GM21619 (cell line): ENCODE measurements at regions not wholly inside any gene's neighbourhood (a gene's known extent, or its start where the extent isn't known, plus 50 kb on each side); places are given as distances from the start of the nearest gene placed in this dataset.

ENCODE experiments used
- ATAC-seq: cut with Tn5 transposase; IDR thresholded peaks from one replicate; pipeline ENCODE4 v1.9.1; 2021; ENCODE audit not compliant: unreplicated experiment

DNA sequence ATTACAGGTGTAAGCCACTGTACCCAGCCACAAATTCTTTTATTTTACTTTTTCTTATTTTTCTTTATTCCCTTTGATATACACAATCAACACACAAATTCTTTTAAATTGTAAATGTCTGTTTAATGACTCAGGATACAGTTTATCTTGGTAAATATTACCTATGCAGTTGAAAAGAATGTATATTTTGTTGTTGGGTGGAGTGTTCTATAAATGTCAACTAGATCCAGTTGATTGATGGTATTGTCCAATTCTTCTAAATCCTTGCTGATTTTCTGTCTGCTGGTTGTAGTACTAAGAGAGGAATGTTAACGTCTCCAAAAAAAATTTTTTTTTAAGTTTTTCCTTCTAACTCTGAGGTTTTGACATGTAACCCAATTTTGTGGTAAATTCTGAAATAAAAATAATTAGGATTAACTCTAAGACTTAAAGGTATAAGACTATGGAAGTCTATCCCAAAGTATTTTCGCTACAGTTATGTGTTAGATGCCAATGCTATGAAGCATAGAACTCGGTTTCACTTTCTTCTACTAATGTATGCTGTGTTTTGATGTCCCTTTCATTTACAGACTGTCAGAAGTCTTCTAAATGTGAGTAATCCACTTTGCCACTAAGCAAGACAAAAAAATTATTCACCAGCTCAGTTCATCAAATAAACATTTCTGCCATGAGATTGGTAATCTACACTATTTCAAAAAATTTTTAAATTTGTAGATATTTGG lies 720.2 kb upstream of the C9orf72 start:
- ATAC-seq = no peak

DNA sequence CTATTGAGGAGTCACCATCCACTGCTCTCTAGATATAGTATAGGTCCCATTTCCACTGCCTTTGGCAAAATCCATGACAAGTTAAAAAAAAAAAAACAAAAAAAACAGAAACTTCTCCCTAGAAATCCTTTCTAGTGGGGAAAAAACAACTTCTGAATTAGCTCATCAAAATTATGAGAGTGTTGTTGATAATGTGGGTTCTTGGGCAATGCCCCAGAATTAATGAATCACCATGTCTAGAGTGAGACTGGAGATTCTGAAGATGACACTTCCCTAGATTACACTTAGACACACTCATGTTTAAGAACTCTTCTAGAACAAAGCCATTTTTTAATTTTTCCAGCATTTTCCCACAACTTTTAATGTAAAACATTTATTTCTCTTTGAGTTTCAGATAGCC lies 728.0 kb upstream of the C9orf72 start:
- ATAC-seq = no peak

DNA sequence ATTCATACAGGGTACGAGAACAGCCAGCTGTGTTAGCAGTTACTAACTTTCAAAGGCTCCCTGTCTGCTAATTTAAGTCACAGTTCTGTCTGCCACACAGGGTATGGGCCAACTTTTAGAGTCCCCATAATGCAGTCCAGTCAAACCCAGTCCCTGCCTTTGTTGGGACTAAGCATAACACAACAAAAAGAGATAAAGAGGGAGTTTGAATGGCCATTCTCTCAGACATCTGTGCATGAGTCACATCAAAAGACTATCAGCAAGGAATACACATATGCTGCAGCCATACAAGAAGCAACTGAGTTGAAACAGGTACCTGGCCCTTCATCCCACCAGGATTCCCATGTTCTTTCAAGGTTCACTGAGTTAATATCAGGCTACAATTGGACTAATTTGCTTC lies 744.5 kb upstream of the C9orf72 start:
- ATAC-seq = no peak

DNA sequence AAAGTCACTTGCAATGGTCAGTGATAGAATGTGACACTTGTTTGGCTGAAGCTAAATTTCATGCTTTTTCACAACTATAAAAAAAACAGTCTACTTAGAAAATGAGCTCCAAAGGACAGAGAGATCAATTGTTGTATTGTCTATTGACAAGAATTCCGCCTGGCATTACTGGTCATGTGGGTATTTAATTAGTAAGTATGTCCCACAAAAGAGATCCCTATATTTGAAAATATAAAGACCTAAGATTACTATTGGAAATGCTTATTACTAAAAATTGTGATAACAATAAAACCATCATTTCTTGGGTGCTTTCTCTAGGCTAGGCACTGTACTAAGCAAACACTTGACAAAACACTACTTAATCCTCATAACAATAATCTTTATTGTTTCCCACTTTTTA lies 745.2 kb upstream of the C9orf72 start:
- no peak for ATAC-seq

DNA sequence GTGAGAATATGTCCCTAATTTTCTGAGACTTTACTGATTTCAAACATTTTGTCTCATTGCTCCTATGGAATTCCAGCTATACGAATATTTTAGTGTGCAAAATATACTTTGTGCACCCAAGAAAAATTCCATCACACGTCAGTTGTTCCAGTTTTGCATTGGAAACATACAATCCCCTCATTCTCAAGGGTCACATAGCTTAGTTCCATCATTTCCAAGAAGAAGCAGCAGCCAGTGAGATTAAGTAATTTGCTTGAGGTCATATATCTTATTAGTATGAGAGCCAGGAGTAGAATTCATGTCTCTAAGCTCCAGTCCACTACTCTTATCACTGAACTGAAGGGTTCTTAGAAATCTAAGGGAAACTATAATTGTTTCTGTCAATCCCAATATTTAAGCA lies 746.7 kb upstream of the C9orf72 start:
- ATAC-seq = no peak

DNA sequence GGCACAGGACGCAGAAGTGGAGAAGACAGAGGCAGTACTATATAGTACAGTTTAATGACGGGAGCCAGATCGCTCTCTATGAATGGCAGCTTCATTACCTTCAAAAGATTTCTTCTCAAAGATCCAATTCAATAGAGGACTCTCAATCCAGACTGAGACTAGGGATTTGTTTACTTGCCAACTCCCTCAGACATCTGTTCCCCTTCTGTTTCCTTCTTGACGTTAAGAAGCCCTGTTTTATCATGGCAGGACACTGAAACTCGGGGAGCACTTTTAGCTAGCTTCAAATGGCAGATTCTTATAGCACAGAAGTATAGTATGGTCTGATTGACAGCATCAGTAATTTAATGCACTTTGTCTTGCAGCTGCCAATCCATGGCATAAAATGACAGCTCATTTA lies 747.3 kb upstream of the C9orf72 start:
- no peak for ATAC-seq

DNA sequence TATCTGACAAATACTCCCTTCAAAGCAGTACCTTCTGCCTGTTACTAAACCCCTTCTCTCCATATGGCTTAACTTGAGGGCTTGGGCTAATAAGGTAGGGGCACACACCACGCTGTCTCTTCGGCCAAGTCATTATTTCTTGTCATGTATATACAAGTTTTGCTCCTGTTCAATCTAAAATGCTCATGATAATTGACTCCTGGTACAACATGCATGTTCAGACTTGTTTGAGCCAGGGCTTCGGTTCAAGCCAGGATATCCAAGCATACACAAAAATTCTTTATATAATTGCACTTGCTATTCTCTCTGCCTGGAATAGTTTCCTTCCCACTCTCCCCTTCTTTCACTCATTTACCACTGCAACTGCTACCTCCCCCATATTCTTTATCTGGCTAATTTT lies 756.0 kb upstream of the C9orf72 start:
- ATAC-seq = no peak

DNA sequence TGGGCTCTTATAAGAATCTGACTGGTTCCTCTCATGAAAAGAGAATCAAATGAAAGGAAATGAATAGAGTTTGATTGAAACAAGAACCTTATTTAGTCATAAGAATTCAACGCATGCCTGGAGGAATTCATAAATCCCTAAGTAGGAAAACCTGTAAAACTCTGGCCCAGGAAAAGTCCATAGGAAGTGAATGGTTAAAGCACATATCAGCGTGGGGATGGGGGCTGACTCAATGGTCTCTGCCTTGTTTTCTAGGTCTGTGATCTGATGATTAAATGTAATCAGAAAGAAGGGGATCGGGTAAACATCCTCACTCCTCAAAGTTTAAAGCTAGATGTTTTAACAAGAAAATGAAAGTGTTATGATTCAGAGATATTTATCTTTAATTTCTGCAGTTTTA lies 759.4 kb upstream of the C9orf72 start:
- no peak for ATAC-seq

DNA sequence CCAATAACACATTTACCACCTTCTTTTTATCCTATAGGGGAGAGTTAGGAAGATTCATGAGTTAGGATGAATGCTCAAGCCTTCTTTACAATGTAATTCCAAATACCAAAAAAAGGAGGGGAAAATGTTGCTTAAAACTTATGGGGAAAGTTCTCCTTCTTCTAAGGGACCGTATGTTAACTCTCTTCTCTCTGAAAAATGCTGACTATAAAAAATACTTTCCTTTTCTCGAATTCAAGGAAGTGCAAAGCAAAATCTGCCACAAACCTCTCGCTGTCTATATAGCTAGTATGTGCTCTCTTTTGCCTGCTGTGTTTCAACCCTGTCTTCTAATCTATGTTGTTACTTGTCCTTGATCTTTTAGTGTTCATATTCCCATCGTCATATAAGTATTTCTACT lies 768.6 kb upstream of the C9orf72 start:
- no peak for ATAC-seq

DNA sequence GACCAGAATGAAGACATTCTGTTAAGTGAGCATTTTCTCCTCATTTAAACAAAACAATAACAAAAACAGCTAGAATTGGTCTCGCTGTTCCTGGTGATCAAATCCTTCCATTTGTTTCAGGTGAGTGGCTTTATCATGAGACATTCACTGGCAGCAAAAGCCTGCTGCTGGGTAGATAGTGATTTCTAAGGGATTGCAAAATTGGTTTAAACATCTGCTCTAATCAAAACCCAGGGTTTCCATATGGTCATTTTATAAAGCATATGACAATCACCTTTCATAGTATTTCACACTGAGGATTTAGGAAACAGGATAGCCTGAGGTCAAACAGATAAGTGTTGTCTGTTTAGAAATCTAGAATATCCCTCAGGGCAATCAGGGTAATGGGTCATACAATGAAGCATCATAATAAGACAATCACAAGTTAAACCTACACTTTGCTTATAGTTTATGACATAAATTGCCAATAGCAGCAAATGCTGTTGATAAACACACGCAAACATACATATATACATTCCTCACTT lies 769.6 kb upstream of the C9orf72 start:
- no peak for ATAC-seq

DNA sequence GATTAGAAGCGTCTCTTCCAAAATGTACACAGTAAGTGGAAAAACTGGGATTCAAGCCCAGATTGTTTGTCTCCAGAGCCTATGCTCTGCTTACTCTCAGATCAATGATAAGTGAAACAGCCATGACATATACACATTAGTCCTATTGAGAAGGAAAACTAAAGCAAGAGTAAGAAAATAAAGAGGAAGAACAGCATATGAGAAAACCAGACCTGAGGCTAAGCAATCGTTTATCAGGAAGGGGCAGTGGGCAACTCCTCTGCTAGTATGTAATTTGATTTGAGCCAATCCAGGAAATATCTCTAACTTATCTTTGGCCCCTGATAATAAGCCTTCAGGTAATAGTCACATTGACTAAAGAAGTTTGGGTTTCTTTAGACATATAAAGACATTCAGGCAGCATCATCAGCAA lies 789.9 kb upstream of the C9orf72 start:
- ATAC-seq = no peak

DNA sequence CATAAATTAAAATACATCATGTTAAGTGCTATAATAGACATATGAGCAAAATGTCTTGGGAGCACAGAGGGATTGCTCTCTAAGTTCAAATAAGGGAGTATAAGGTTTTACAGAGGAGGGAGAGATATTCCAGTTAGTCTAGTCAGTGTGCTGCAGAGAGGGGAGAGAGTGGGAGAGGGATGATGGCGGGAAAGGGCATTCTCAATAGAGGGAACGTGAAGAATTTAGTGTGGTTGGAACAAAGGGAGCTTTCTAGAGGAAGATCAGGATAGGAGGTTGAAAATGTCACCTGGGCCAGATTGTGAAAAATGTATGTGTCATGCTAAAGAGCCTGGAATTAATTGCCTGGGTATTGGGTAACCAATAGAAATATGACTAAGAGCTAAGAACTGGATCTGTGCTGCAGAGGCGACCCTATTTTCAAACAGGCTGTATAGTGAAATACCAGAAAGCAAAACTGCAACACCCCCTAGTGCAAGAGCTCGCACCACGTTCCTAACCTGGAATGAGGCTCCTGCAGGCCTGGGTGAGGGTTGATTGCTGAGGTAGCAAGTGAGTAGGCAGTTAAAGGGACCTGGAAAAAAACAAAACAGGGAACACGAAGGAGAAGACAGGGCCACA lies 791.8 kb upstream of the C9orf72 start:
- no peak for ATAC-seq

DNA sequence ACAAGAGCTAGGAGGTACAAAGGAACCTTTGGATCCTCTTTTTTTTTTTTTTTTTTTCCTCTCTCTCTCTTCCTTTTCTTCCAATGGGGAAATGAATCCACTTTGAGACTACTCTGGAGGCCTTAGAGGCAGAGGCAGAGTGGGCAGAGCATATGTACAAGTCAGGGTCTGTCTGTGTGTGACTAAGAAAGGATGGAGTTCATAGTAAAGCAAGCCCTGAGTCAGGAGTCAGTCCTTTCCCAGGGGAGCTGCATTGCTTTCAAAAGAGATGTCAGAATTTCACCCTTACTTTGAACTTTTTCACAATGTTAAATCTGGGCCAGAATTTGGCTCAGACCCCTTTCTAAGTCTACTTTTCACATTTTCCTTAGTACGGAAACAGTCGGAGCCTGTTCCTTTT lies 792.4 kb upstream of the C9orf72 start:
- ATAC-seq = no peak

DNA sequence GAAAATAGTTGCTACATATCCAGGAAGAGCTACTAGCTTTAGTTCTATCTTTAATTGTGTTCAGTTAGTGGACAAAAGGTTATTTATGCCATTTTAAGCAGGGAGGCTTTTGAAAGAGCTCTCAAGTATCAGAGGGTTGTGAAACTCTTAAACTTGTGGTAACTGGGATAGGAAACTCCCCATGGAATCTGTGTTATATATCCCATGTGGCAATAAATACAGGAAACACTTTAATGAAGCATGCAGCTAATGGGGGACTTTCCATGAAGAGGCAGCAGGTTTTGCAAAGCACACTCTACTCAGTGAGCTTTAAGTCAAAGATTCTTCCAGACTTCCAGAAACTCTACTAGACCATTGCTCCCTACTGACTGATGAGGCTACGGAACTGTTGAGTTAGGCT lies 805.0 kb upstream of the C9orf72 start:
- ATAC-seq = no peak

DNA sequence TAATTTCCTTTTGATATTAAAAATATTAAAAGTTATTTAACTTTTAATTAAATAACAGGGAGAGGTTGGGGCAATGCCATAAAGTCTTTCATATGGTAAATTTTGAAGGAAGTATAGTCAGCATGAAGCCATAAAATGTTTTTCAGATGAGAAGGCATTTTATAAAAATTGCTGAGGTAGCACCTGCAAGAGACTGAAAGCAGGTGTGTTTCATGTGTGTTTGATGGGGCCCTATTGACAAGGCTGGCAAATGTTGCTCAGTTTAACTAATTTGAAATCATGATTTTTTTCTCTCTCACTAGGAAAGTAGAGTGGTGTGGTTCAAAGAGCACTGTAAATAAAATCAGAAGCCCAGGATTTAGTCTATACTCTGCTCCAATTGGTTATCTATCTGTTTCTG lies 805.8 kb upstream of the C9orf72 start:
- ATAC-seq = no peak

DNA sequence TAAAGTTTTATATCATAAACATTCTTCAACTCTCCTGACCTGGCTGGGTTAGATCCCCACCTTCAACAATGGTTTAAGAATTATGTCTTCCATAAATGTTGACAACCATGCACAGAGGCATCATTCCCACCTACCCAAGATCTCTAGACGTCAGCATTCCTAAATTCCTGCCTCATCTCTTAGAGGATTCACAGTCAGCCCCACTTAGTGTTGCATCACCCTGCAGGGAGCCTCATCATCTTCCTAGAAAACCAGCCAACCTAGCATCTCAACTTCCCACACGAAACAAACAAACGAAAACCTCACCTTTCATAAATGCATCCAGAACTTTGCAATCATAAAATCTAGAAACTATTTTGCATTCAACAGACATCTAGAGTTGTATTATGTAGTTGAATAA lies 816.1 kb upstream of the C9orf72 start:
- ATAC-seq = no peak

DNA sequence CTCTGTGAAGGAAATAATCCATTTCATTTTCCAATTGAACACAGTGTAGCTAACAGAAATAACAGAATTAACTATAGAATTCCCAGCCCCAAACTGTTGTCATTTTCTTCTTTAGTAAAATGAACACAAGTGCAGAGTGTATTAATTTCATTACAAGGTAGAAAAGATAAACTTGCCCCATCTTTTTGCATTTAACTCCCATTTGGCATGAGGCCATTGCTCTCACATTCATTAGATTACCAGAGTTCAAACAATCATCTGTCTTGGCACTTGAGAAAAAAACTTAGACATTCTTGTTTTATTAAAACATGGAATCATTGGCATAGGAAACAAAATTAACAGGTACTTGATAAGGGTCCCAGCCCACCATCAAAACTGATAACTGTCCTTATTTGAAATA lies 821.5 kb upstream of the C9orf72 start:
- no peak for ATAC-seq

DNA sequence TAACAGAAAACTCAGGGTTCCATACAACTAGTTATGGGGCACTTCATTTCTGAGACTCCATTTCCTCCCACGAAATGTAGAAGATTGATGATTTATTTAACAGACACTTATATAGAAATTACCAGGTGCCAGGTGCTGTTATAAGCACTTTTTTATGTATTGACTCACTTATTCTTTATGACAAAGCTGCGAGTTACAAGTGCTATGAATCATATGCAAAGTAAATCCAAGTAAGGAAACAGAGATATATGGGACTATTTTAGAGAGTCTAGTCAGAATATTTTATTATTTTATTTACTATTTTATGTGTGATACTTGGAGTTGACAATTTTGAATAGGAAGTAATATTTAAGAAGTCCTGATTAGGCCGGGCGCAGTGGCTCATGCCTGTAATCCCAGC lies 822.8 kb upstream of the C9orf72 start:
- no peak for ATAC-seq

DNA sequence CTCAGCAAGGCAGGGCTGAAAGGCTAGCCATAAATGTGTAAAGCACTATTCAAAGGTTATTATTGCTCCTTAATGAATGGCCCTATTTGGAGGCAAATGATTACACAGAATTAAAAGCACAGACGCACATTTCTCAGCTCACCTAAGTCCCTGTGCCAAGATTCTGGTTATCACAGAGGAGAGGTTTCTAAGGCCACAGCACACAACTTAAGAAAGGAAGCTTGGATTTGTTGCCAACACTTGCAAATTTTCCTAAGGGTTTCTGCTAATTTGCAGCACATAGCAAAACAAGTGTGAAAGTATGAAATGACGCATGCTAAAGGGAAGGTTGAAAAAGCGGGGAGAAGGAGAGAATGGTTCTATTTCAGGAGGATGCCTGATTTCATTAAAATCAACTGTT lies 834.1 kb upstream of the C9orf72 start:
- ATAC-seq = no peak

DNA sequence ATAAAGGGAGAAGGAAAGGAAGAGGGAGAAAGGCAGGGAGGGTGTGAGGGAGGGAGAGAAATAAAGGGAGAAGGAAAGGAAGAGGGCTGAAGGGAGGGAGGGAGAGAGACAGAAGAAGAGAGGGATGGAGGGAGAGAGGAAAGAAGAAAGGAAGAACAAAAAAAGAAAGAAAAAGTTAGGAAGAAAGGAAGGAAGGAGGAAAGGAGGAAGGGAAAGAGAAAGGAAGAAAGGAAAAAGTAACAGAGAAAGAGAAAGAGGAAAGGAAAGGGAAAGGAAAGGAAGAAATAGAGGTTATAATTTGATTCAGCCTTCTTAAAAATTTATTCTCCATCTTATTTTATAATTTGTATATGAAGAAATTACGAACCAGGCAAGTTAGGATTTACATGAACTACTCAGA lies 836.6 kb upstream of the C9orf72 start:
- ATAC-seq = no peak

DNA sequence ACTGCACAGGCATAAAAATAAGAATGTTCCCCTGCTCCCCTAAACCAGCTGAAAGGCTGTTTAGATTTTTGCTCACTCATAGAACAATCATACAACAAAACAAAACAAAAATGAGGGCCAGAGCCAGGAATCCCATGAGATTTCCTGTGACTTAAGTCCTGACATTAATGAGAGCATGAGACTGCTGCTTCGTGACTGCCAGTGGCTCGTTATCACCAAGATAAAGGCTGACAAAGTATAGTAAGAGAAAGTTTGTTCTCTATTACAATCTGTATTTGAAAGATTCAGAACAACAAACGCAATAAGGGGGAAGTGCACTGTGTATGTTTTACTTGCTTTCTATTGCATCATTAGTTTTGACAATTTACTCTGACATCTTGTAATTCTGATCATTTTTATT lies 837.1 kb upstream of the C9orf72 start:
- ATAC-seq = no peak

DNA sequence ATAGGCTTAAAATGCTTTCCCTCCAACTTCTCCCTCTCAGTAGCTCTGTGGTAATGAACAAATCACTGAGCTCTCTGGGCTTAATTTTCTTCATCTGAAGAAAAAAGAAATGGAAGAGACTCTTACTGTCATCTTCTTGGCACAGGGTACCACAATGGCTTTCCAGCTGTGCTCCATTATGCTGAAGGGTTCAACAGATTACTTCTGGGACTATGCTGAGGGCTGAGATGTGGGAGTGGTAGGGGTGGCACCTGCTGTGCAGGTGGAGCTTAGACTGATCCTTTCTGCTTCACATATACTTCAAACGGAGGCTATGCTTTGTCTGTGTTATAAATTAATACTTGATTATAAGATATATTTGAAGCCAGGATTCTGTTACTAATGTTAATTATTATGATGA lies 840.2 kb upstream of the C9orf72 start:
- no peak for ATAC-seq

DNA sequence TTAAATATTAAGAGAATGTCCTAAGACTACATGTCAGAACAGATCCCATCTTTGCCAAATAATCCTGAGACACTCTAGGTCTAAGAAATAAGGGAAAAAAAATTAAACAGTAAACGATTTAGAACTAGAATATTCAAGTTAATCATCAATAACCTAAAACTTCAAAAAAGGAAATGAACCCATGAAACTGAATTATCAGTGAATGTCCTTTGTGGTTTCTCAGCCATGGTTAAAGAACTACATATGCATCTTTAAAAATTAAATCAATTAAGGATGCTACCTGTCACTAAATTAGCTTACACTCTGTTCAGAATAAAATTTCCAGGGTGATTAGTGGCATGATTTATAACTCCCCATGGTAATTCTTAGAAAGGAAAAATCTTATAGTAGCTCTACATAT lies 850.0 kb upstream of the C9orf72 start:
- no peak for ATAC-seq
